ENCODE measurements at regions not wholly inside any gene's neighbourhood (a gene's known extent, or its start where the extent isn't known, plus 50 kb on each side); places are given as distances from the start of the nearest gene placed in this dataset.

GRCh38 chr6:104606361-104606760, 253.4 kb downstream of the HACE1 start:
- TF ChIP-seq RAD21 (conservative IDR thresholded peaks at IDR 0.05) = no peak
- no peak for TF ChIP-seq SMC3 (conservative IDR thresholded peaks at IDR 0.05; ENCODE audit: poor library complexity)
- TF ChIP-seq CTCF (IDR thresholded peaks at IDR 0.05; ENCODE audit: poor library complexity, severe bottlenecking) = no peak
- TF ChIP-seq REST (IDR thresholded peaks at IDR 0.05; ENCODE audit: borderline replicate concordance) = no peak
- no peak for TF ChIP-seq TAF1 (IDR thresholded peaks at IDR 0.05; ENCODE audit: low read depth)
- TF ChIP-seq POLR2AphosphoS5 (IDR thresholded peaks at IDR 0.05) = no peak
- no peak for TF ChIP-seq EP300 (conservative IDR thresholded peaks at IDR 0.05; ENCODE audit: poor library complexity, severe bottlenecking)
- no peak for TF ChIP-seq EZH2 (IDR thresholded peaks at IDR 0.05; ENCODE audit: borderline replicate concordance, insufficient read depth, low read length, poor library complexity, severe bottlenecking)
- no peak for TF ChIP-seq MXI1 (conservative IDR thresholded peaks at IDR 0.05; ENCODE audit: poor library complexity, severe bottlenecking)
- Histone ChIP-seq H3K4me2 (ENCODE audit: low read length) (no peak overlapping the region), H3K27me3 (ENCODE audit: insufficient read depth, low read depth, low read length) (no peaks in the 10 kb centered on the region), H3K9me2 (ENCODE audit: insufficient read depth, low read length) (no peaks in the 10 kb centered on the region), H3K9me3 (ENCODE audit: low read length) (no peaks in the 10 kb centered on the region), H2AFZ (ENCODE audit: low read depth, low read length) (no peak overlapping the region), H3K4me3 (ENCODE audit: low read length) (no peak overlapping the region), H4K20me1 (ENCODE audit: insufficient read depth) (no peaks in the 10 kb centered on the region), H3K27ac (ENCODE audit: low read length) (no peak overlapping the region), H3K36me3 (ENCODE audit: insufficient read depth, low read length) (no peaks in the 10 kb centered on the region), H3K79me2 (replicated peaks; ENCODE audit: insufficient read depth, low read length) (no peaks in the 10 kb centered on the region), H3F3A (ENCODE audit: insufficient read depth, low read length, poor library complexity, severe bottlenecking) (no peaks in the 10 kb centered on the region), H3K9ac (ENCODE audit: low read length) (no peak overlapping the region)

- Histone ChIP-seq H2AFZ (ENCODE audit: low read depth, low read length) (no peak overlapping the region), H3K27me3 (ENCODE audit: insufficient read depth, low read depth, low read length) (no peaks in the 10 kb centered on the region), H4K20me1 (ENCODE audit: insufficient read depth) (no peaks in the 10 kb centered on the region), H3K4me2 (ENCODE audit: low read length) (no peak overlapping the region), H3F3A (ENCODE audit: insufficient read depth, low read length, poor library complexity, severe bottlenecking) (no peaks in the 10 kb centered on the region), H3K9me3 (ENCODE audit: low read length) (no peaks in the 10 kb centered on the region), H3K9ac (ENCODE audit: low read length) (no peak overlapping the region), H3K79me2 (replicated peaks; ENCODE audit: insufficient read depth, low read length) (no peaks in the 10 kb centered on the region), H3K36me3 (ENCODE audit: insufficient read depth, low read length) (no peaks in the 10 kb centered on the region), H3K27ac (ENCODE audit: low read length) (no peak overlapping the region), H3K4me3 (ENCODE audit: low read length) (no peak overlapping the region), H3K9me2 (ENCODE audit: insufficient read depth, low read length) (no peaks in the 10 kb centered on the region)
- no peak for TF ChIP-seq EZH2 (IDR thresholded peaks at IDR 0.05; ENCODE audit: borderline replicate concordance, insufficient read depth, low read length, poor library complexity, severe bottlenecking)
- no peak for TF ChIP-seq POLR2AphosphoS5 (IDR thresholded peaks at IDR 0.05)
- no peak for TF ChIP-seq REST (IDR thresholded peaks at IDR 0.05; ENCODE audit: borderline replicate concordance)
- no peak for TF ChIP-seq CTCF (IDR thresholded peaks at IDR 0.05; ENCODE audit: poor library complexity, severe bottlenecking)
- TF ChIP-seq TAF1 (IDR thresholded peaks at IDR 0.05; ENCODE audit: low read depth) = no peak
- TF ChIP-seq SMC3 (conservative IDR thresholded peaks at IDR 0.05; ENCODE audit: poor library complexity) = no peak
- TF ChIP-seq RAD21 (conservative IDR thresholded peaks at IDR 0.05) = no peak
- no peak for TF ChIP-seq EP300 (conservative IDR thresholded peaks at IDR 0.05; ENCODE audit: poor library complexity, severe bottlenecking)
- no peak for TF ChIP-seq MXI1 (conservative IDR thresholded peaks at IDR 0.05; ENCODE audit: poor library complexity, severe bottlenecking)
Observed at GRCh38 chr6:104604685-104605084, 255.0 kb downstream of the HACE1 start.
